ENCODE measurements at regions not wholly inside any gene's neighbourhood (a gene's known extent, or its start where the extent isn't known, plus 50 kb on each side); places are given as distances from the start of the nearest gene placed in this dataset.
"Not testable (repeated sequence)": the region's sequence is repeated elsewhere in the genome, so short reads cannot be mapped to it uniquely, and the experiment has no call there.

- H3K4me3 ChIP-seq; DNase-seq; H3K36me3 ChIP-seq; H3K27me3 ChIP-seq; H3K27ac ChIP-seq; H3K9me3 ChIP-seq; H3K4me1 ChIP-seq; intact Hi-C loops (cut with DNase I; ENCODE audit: low total_unique reads): not testable (repeated sequence)
Measured at GRCh38 chr19:21668072-21668773, 99.2 kb downstream of the ZNF100 start.

DNA sequence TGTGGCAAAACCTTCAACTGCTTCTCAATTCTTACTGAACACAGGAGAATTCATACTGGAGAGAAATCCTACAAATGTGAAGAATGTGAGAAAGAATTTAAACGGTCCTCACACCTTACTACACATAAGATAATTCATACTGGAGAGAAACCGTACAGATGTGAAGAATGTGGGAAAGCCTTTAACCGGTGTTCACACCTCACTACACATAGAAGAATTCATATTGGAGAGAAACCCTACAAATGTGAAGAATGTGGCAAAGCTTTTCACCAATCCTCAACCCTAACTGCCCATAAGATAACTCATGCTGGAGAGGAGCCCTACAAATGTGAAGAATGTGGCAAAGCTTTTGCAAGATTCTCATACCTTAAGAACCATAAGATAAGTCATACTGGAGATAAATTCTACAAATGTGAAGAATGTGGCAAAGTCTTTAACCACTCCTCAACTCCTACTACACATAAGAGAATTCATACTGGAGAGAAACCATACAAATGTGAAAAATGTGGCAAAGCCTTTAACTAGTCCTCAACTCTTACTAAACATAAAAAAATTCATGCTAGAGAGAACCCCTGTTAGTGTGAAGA, 111.7 kb downstream of the ZNF100 start:
- no peak for DNase-seq

DNA sequence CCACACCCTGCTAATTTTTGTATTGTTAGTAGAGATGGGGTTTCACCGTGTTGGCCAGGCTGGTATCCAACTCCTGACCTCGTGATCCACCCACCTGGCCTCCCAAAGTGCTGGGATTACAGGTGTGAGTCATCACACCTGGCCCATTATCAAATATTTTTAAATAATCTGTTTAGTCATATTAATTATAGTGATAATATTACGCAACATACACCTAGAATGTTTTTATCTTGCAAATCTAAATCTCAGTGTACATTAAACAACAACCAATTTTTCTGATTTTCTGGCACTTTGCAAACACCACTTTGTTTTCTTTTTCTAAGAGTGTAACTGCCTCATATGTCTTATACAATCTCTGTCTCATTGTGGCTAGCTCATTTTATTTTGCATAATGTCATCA, 115.9 kb downstream of the ZNF100 start:
- H3K36me3 ChIP-seq; intact Hi-C loops (cut with DNase I; ENCODE audit: low total_unique reads); H3K4me3 ChIP-seq; H3K27ac ChIP-seq; H3K27me3 ChIP-seq; H3K9me3 ChIP-seq; DNase-seq; H3K4me1 ChIP-seq: not testable (repeated sequence)

More for the DNA sequence above, 111.7 kb downstream of the ZNF100 start:
- TF ChIP-seq, protein P1, sequence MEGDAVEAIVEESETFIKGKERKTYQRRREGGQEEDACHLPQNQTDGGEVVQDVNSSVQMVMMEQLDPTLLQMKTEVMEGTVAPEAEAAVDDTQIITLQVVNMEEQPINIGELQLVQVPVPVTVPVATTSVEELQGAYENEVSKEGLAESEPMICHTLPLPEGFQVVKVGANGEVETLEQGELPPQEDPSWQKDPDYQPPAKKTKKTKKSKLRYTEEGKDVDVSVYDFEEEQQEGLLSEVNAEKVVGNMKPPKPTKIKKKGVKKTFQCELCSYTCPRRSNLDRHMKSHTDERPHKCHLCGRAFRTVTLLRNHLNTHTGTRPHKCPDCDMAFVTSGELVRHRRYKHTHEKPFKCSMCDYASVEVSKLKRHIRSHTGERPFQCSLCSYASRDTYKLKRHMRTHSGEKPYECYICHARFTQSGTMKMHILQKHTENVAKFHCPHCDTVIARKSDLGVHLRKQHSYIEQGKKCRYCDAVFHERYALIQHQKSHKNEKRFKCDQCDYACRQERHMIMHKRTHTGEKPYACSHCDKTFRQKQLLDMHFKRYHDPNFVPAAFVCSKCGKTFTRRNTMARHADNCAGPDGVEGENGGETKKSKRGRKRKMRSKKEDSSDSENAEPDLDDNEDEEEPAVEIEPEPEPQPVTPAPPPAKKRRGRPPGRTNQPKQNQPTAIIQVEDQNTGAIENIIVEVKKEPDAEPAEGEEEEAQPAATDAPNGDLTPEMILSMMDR (IDR thresholded peaks at IDR 0.05) = no peak
- no peak for TF ChIP-seq POLR2A (IDR thresholded peaks at IDR 0.05)
- Histone ChIP-seq H3K27me3 (no peaks in the 10 kb centered on the region), H3K36me3 (no peaks in the 10 kb centered on the region), H3K9me3 (no peaks in the 10 kb centered on the region), H3K27ac (no peak overlapping the region), H3K4me3 (no peak overlapping the region), H3K4me1 (no peaks in the 10 kb centered on the region)
- intact Hi-C loops (cut with DNase I; ENCODE audit: low total_unique reads) = no loop called here

GRCh38 chr19:21638776-21639175, 128.6 kb downstream of the ZNF100 start:
- Histone ChIP-seq H3K27ac (no peak overlapping the region), H3K27me3 (no peaks in the 10 kb centered on the region), H3K4me3 (no peak overlapping the region), H3K9me3 (no peaks in the 10 kb centered on the region), H3K36me3 (no peaks in the 10 kb centered on the region), H3K4me1 (no peaks in the 10 kb centered on the region)
- intact Hi-C loops (cut with DNase I; ENCODE audit: low total_unique reads) = no loop called here
- TF ChIP-seq, protein P1 (IDR thresholded peaks at IDR 0.05) = no peak
- no peak for TF ChIP-seq POLR2A (IDR thresholded peaks at IDR 0.05)
- no peak for DNase-seq

DNA sequence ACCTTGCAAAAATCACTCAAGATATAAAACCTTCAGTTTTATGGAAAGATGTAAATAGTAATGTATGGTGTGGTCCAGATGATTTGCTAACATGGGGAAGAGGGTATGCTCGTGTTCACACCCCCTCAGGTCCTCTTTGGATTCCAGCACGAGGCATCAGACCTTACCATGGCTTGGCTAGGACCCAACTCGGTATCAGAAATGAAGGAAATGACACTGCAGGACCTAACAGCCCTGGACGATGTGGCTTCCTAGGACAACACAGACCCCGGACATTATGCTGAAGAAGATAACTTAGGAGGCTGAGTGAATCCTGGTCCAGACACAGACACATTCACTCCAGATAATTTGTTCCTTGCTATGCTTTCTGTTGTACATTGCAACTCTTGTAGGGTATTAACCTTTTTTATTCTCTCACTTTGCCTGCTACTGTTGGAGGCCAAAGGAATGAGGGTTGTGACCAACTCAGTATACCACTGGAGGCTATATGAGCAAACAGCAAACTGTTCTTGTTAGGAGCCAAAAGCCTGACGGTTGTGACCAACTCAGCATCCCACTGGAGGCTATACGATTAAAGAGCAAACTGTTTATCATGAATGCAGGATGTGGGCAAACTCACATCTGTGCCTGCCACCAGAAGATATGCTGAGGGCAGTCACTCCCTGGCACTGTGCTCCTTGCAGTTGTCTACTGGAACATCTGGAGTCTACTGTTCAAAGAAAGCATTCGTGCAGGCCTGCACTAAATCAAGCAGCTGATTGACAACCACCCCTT, 121.7 kb downstream of the ZNF429 start:
- no peak for TF ChIP-seq POLR2A (IDR thresholded peaks at IDR 0.05)
- TF ChIP-seq, protein P1 (IDR thresholded peaks at IDR 0.05) = no peak
- Histone ChIP-seq H3K27ac (no peak overlapping the region), H3K4me3 (no peak overlapping the region), H3K4me1 (no peaks in the 10 kb centered on the region), H3K36me3 (no peaks in the 10 kb centered on the region), H3K27me3 (no peaks in the 10 kb centered on the region), H3K9me3 (no peaks in the 10 kb centered on the region)
- no peak for DNase-seq
- intact Hi-C loops (cut with DNase I; ENCODE audit: low total_unique reads) = no loop called here

DNA sequence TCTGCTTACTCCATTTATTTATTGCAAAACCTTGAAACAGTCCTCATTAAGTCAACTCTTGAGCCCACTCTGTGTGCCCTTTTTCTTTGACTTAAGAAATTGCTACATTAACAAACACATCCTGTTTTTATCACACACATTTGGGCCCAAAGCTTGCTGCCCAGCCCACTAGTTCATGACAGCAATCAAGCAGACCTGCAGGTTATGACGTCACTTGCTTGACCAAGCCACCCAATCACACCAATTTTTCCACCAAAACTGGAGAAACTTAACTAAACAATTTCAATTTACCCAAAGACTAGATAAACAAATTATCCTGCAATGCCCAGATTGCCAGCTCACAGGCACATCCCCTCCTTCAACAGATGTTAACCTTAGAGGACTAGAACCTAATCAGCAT, 120.7 kb downstream of the ZNF429 start:
- Histone ChIP-seq H3K36me3 (no peaks in the 10 kb centered on the region), H3K27me3 (no peaks in the 10 kb centered on the region), H3K9me3 (no peaks in the 10 kb centered on the region), H3K4me1 (no peaks in the 10 kb centered on the region), H3K4me3 (no peak overlapping the region), H3K27ac (no peak overlapping the region)
- intact Hi-C loops (cut with DNase I; ENCODE audit: low total_unique reads) = no loop called here
- DNase-seq = no peak
- TF ChIP-seq POLR2A (IDR thresholded peaks at IDR 0.05) = no peak
- TF ChIP-seq, protein P1 (IDR thresholded peaks at IDR 0.05) = no peak
